ENCODE measurements at regions not wholly inside any gene's neighbourhood (a gene's known extent, or its start where the extent isn't known, plus 50 kb on each side); places are given as distances from the start of the nearest gene placed in this dataset.
"Not testable (repeated sequence)": the region's sequence is repeated elsewhere in the genome, so short reads cannot be mapped to it uniquely, and the experiment has no call there.

GRCh38 chr10:45117940-45118339, 117.2 kb downstream of the ZNF22 start:
- DNase-seq (ENCODE audit: low read depth in 3 of 3, low spot score in 1 of 3): not testable (repeated sequence)

- no peak for DNase-seq (ENCODE audit: low read depth in 3 of 3, low spot score in 1 of 3)
These were observed 118.2 kb downstream of the ZNF22 start for GRCh38 chr10:45118929-45119328.

GRCh38 chr10:45122180-45122860, 121.6 kb downstream of the ZNF22 start:
- DNase-seq (ENCODE audit: low read depth in 3 of 3, low spot score in 1 of 3): not testable (repeated sequence)

- DNase-seq (ENCODE audit: low read depth in 3 of 3, low spot score in 1 of 3): no peak
These were observed 134.9 kb downstream of the ZNF22 start for GRCh38 chr10:45135443-45136198.

- DNase-seq (ENCODE audit: low read depth in 3 of 3, low spot score in 1 of 3): no peak
These were observed 135.5 kb downstream of the ZNF22 start for GRCh38 chr10:45136256-45136655.

- no peak for DNase-seq (ENCODE audit: low read depth in 3 of 3, low spot score in 1 of 3)
These were observed 143.8 kb downstream of the ZNF22 start for GRCh38 chr10:45144326-45145070.

GRCh38 chr10:45145143-45145542, 144.4 kb downstream of the ZNF22 start:
- not testable (repeated sequence) for DNase-seq (ENCODE audit: low read depth in 3 of 3, low spot score in 1 of 3)

- no peak for DNase-seq (ENCODE audit: low read depth in 3 of 3, low spot score in 1 of 3)
These were observed 146.3 kb downstream of the ZNF22 start for GRCh38 chr10:45147000-45147399.

- DNase-seq (ENCODE audit: low read depth in 3 of 3, low spot score in 1 of 3): no peak
These were observed 150.3 kb downstream of the ZNF22 start for GRCh38 chr10:45150997-45151396.

GRCh38 chr10:45151467-45152214, 150.9 kb downstream of the ZNF22 start:
- DNase-seq (ENCODE audit: low read depth in 3 of 3, low spot score in 1 of 3): no peak

GRCh38 chr10:45152726-45153125, 152.0 kb downstream of the ZNF22 start:
- no peak for DNase-seq (ENCODE audit: low read depth in 3 of 3, low spot score in 1 of 3)

GRCh38 chr10:45154502-45154901, 153.8 kb downstream of the ZNF22 start:
- no peak for DNase-seq (ENCODE audit: low read depth in 3 of 3, low spot score in 1 of 3)

- no peak for DNase-seq (ENCODE audit: low read depth in 3 of 3, low spot score in 1 of 3)
These were observed 155.1 kb downstream of the ZNF22 start for GRCh38 chr10:45155784-45156183.

- DNase-seq (ENCODE audit: low read depth in 3 of 3, low spot score in 1 of 3): no peak
These were observed 155.1 kb downstream of the OR13A1 start for GRCh38 chr10:45160271-45160670.

GRCh38 chr10:45163315-45163975, 152.0 kb downstream of the OR13A1 start:
- DNase-seq (ENCODE audit: low read depth in 3 of 3, low spot score in 1 of 3): no peak

- not testable (repeated sequence) for DNase-seq (ENCODE audit: low read depth in 3 of 3, low spot score in 1 of 3)
These were observed 139.8 kb downstream of the OR13A1 start for GRCh38 chr10:45175520-45176118.

- no peak for DNase-seq (ENCODE audit: low read depth in 3 of 3, low spot score in 1 of 3)
These were observed 135.7 kb downstream of the OR13A1 start for GRCh38 chr10:45179691-45180090.

- no peak for DNase-seq (ENCODE audit: low read depth in 3 of 3, low spot score in 1 of 3)
These were observed 134.9 kb downstream of the OR13A1 start for GRCh38 chr10:45180507-45180906.

- DNase-seq (ENCODE audit: low read depth in 3 of 3, low spot score in 1 of 3): no peak
These were observed 134.2 kb downstream of the OR13A1 start for GRCh38 chr10:45180946-45181875.

All from stimulated activated CD4-positive, alpha-beta T cell treated with anti-CD3 and anti-CD28 coated beads, TNF-alpha, amount 100 ng/mL, for 1 hour (primary cell).